HUES64 (cell line): ENCODE measurements at regions not wholly inside any gene's neighbourhood (a gene's known extent, or its start where the extent isn't known, plus 50 kb on each side); places are given as distances from the start of the nearest gene placed in this dataset.

Experiments used
- H3K27ac ChIP-seq: 2 replicates; pipeline ENCODE4 v1.7.0; 2013; ENCODE audit warnings: low read depth, low read length, inconsistent platforms
- H3K27me3 ChIP-seq: 2 replicates; pipeline ENCODE4 v1.6.1; 2013; ENCODE audit warnings: mild to moderate bottlenecking, low read length; ENCODE audit not compliant: insufficient read depth
- H3K36me3 ChIP-seq: 2 replicates; pipeline ENCODE4 v1.6.1; 2013; ENCODE audit warnings: mild to moderate bottlenecking, low read length; ENCODE audit not compliant: insufficient read depth
- H3K4me1 ChIP-seq: 2 replicates; pipeline ENCODE4 v1.6.1; 2013; ENCODE audit warnings: mild to moderate bottlenecking, low read length, moderate library complexity; ENCODE audit not compliant: insufficient read depth
- H3K4me3 ChIP-seq: 2 replicates; pipeline ENCODE4 v1.5.1; 2013; ENCODE audit warnings: mild to moderate bottlenecking, low read length, moderate library complexity
- H3K9ac ChIP-seq: 2 replicates; pipeline ENCODE4 v1.6.1; 2013; ENCODE audit warnings: mild to moderate bottlenecking, low read depth, low read length
- H3K9me3 ChIP-seq: 2 replicates; pipeline ENCODE4 v1.6.1; 2013; ENCODE audit warnings: low read depth, low read length; ENCODE audit not compliant: insufficient read depth
- whole genome bisulfite sequencing: fragments of 150-250, 120-280 bp; methylation state at CpG from one replicate; pipeline ENCODE4 v1.1.7; 2013; ENCODE audit warnings: missing lambda C conversion rate; 5-methylcytosine and 5-hydroxymethylcytosine counted together

- 75% methylated on average over 3 of the region's 4 CpGs for WGBS
- Histone ChIP-seq H3K4me3 (no peak overlapping the region), H3K9me3 (no peaks in the 10 kb centered on the region), H3K27me3 (no peaks in the 10 kb centered on the region), H3K36me3 (no peaks in the 10 kb centered on the region), H3K4me1 (peaks cover 21% of the 10 kb centered on the region), H3K9ac (no peak overlapping the region), H3K27ac (no peak overlapping the region)
Observed at GRCh38 chr5:34606101-34606500, 50.0 kb upstream of the RAI14 start.
